ENCODE measurements at regions not wholly inside any gene's neighbourhood (a gene's known extent, or its start where the extent isn't known, plus 50 kb on each side); places are given as distances from the start of the nearest gene placed in this dataset.
"Not testable (repeated sequence)": the region's sequence is repeated elsewhere in the genome, so short reads cannot be mapped to it uniquely, and the experiment has no call there.

DNA sequence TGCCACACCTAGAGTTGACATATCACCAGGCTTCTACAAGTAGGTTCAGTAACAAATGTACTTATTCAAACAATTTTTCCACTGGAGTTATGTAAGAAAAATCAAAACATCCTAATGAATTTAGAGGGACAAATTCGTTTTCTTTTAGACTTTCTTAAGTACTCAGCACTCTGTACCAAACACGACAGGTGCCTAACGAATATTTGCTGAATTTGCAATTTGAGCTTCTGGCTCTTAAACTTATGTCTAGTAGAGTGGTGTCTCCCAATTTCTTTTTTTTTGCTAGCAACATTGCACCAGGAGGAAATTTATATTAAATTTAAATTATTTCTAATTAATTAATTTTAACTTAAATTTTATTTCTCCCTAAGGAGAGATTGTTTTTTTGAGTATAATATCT is 397.0 kb downstream of the CNTN3 start:
- no peak for DNase-seq
- in situ Hi-C loops (cut with MboI; ENCODE audit: low pct_unique_long_range_greater_than_20kb, low sequenced_read_pairs), result no loop called here

DNA sequence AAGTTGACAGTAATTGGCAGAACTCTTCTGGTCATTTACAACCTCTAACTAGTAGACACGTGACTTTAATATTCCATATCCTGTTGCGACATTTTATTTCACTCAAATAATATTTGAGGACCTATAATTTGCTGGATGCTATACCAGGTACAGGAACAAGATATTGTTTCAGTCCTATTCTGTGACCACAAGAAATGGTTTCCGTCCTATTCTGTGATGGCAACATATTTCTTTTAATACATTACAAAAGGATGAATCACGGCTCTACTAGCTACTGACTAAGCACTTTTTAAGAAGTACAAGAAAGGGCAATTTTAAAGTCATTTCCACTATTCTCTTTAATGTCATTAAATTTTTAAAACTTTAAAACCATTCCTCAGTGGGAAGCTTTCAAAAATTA is 400.2 kb downstream of the CNTN3 start:
- DNase-seq, result no peak
- in situ Hi-C loops (cut with MboI; ENCODE audit: low pct_unique_long_range_greater_than_20kb, low sequenced_read_pairs), result no loop called here

DNA sequence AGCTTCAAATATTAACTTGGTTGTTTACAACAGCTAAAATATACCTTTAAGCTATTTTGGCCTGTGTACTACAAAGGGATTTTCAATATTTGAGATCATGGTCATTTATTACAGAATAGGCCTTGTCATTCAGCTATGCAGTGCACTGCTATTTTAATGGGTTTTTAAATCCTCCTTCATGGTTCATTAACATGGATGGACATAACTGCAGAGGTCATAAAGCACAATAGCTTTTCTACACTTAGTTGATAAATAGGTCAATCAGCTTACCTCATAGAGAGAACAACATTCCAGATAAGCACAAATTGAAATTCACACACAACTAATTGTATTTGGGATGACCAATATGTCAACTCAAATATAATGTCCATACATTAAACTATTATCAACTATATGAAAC is 403.7 kb downstream of the CNTN3 start:
- no peak for DNase-seq
- in situ Hi-C loops (cut with MboI; ENCODE audit: low pct_unique_long_range_greater_than_20kb, low sequenced_read_pairs), result no loop called here

DNA sequence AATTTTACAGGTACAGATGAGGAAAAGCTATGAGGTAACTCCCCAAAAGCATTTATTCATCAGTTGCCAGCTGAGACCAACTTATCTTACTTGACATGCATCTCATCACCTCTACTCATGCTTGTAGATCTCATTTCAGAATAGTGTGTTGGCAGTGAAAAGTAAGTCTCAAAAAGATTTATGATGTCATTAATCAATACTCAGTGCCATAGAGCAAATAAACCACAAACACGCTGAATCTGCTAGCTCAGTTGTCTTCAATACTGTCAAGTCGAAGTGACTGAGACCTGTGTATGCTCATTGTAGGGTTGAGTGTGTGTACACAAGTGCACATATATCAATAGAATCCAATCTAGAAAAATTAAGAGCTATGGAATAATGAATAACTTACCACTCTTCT is 413.5 kb downstream of the CNTN3 start:
- no peak for DNase-seq
- in situ Hi-C loops (cut with MboI; ENCODE audit: low pct_unique_long_range_greater_than_20kb, low sequenced_read_pairs), result no loop called here

DNA sequence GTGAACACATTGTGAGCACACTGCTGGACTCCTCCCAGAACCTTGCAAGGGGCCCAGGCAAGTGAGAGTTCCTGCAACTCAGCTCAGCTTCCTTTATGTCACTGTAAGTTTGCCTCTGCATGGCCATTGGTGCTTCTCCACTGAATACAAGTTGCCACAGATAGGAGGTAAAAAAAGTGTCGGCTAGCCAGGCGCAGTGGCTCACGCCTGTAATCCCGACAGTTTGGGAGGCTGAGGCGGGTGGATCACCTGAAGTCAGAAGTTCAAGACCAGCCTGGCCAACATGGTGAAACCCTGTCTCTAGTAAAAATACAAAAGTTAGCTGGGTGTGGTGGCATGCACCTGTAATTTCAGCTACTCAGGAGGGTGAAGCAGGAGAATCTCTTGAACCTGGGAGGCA is 435.8 kb downstream of the CNTN3 start:
- in situ Hi-C loops (cut with MboI; ENCODE audit: low pct_unique_long_range_greater_than_20kb, low sequenced_read_pairs); DNase-seq: not testable (repeated sequence)

DNA sequence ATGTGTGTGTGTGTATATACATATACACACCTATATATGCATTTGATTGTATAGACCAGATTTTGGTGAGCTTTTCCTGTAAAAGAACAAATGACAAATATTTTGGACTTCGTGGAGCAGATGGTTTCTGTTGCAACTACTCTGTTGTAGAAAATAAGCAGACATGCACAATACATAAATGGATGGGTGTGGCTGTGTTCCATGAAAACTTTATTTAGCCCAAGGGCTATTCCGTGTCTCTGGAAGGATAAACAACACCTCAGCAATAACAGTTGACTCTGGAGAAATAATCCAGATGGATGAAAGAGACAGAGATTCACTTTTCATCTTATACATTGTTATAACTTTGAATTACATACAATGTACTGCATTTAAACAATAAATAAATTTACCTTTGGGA is 441.4 kb downstream of the CNTN3 start:
- in situ Hi-C loops (cut with MboI; ENCODE audit: low pct_unique_long_range_greater_than_20kb, low sequenced_read_pairs), result no loop called here
- DNase-seq, result no peak

DNA sequence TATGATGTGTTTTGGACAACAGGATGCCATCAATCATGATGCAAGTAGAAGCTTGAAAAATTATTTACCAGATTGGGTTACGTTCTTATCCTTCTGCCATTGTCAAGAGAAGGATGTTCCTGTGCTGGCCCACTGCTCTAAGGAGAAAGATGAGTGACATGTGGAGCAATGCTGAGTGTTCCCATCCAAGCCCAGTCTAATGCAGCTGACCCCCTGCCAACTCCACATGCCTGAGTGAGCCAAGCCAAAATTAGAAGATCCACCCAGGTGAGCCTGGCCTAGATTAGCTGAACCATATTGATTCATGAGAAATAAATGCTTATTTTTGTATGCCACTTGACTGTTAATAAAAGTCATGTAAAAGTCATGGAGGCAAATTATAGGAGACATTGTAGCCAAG is 446.5 kb downstream of the CNTN3 start:
- no peak for DNase-seq
- in situ Hi-C loops (cut with MboI; ENCODE audit: low pct_unique_long_range_greater_than_20kb, low sequenced_read_pairs), result no loop called here

DNA sequence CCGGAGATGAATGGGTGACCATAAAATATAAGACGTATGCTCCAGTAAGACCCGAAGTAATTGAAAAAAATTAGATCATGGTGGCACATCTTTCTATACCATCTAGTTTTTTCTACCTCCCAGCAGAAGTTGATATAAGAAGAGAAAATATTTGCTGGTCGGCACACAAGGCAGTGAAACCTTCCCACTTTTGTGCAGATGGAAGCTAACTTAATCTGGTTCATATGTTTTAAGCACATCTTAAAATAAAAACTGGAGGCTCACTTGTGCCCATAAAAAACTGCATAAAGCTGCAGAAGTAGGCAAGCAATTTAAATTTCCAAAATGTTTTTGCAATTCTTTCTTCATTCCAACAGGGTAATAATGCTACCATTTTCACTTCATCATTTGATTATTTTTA is 449.2 kb downstream of the CNTN3 start:
- in situ Hi-C loops (cut with MboI; ENCODE audit: low pct_unique_long_range_greater_than_20kb, low sequenced_read_pairs), result no loop called here
- no peak for DNase-seq

DNA sequence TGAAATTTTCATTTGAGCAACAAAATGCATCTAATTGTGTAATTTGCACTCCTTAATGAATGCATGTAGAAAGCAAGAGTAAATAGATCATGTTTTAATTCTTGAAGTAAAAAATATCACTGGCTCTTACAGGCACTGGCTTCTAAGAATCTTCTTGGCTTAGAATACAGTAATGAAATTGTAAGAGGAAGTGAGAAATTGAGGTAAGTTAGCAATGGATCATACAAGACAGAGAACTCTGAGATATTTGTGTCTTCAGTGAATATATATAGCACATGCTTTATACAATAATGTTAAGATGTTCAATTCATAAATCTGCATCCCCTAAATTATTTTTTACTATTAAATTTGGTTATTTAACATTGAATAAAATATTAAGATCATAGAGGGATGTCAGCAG is 465.0 kb downstream of the CNTN3 start:
- in situ Hi-C loops (cut with MboI; ENCODE audit: low pct_unique_long_range_greater_than_20kb, low sequenced_read_pairs), result no loop called here
- DNase-seq, result no peak

DNA sequence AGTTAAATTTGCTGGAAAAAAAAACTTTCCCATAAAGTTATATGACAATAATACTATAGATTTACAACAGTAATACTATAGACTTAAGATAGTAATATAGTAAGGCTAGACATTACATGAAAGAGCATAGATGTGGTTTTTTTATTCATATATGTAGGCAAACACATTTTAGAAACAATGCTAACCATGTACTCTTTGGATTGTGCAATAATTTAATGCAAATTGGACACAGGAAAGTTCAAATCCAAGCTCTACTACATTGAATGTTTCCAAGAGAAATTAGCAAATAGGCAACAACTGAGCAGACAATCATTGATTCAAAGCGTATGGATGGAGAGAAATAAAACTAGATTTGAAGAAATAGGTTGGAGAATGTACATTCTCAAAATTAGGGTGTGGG is 469.2 kb downstream of the CNTN3 start:
- in situ Hi-C loops (cut with MboI; ENCODE audit: low pct_unique_long_range_greater_than_20kb, low sequenced_read_pairs), result no loop called here
- no peak for DNase-seq

DNA sequence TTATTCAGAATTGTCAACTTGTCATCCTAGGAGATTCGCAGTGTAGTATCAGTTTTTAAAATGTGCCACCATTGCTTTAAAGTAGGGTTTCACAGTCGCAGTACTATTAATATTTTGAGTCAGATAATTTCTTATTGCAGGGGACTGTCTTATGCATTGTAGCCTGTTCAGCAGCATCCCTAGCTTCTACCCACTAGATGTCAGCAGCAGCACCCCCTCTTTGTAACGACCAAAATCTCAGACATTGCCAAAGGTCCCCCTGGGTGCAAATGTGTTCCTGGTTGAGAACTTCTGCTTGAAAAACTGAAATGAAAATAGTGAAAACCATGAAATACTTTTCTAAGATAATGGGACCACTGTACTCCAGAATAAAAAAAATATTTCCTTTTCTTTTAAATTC is 474.8 kb downstream of the CNTN3 start:
- no peak for DNase-seq
- in situ Hi-C loops (cut with MboI; ENCODE audit: low pct_unique_long_range_greater_than_20kb, low sequenced_read_pairs), result no loop called here

DNA sequence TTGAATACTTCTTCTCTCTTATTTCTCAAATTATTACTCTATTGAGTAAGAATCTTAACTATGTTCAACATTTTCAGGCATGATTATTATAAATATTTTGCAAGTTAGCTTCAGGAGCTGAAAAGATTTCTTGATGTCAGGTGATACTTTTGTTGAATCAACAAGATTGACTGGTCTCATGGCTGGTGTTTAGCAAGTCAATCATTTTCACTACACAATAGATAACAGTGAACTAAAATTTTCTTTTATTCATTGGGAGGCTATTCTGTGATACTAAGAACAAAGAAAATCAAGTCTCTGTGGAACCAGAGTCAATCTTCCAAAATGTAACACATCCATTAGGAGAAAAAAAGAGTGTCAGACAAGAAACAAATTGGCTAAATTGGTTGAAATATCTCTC is 476.7 kb downstream of the CNTN3 start:
- DNase-seq, result no peak
- in situ Hi-C loops (cut with MboI; ENCODE audit: low pct_unique_long_range_greater_than_20kb, low sequenced_read_pairs), result no loop called here

DNA sequence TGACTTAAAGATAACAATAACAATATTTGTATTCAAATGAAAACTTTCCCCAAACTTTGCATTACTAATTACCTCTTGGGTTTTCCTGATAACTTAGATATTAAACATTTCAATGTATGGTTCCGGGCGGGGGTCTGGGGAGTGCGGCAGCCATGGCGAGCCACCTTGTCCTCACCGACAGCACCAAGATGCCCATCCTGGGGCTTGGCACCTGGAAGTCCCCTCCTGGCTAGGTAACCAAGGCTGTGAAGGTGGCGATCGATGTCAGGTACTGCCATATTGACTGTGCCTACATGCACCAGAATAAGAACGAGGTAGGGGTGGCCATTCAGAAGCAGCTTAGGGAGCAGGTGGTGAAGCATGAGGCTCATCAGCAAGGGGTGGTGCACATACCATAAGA is 478.7 kb downstream of the CNTN3 start:
- in situ Hi-C loops (cut with MboI; ENCODE audit: low pct_unique_long_range_greater_than_20kb, low sequenced_read_pairs), result no loop called here
- no peak for DNase-seq

DNA sequence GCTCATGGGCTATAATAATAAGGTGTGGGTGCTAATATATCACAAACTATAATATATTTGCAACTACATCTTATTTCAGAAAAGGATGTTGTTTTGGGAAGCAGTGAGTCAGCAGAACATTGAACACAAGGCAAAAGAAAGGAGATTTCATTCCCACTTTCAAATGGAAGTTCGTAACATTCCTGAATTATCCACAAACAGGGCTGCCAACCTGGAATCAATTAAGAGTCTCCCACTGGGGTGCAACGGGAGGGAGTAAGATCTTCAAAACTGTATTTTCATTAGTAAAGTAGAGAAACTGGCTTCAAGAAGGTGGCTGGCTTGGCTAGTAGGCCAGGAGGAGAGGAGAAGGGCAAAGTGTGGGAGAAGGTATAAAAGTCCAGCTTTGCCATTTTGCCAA is 479.6 kb downstream of the CNTN3 start:
- no peak for DNase-seq
- in situ Hi-C loops (cut with MboI; ENCODE audit: low pct_unique_long_range_greater_than_20kb, low sequenced_read_pairs), result no loop called here

DNA sequence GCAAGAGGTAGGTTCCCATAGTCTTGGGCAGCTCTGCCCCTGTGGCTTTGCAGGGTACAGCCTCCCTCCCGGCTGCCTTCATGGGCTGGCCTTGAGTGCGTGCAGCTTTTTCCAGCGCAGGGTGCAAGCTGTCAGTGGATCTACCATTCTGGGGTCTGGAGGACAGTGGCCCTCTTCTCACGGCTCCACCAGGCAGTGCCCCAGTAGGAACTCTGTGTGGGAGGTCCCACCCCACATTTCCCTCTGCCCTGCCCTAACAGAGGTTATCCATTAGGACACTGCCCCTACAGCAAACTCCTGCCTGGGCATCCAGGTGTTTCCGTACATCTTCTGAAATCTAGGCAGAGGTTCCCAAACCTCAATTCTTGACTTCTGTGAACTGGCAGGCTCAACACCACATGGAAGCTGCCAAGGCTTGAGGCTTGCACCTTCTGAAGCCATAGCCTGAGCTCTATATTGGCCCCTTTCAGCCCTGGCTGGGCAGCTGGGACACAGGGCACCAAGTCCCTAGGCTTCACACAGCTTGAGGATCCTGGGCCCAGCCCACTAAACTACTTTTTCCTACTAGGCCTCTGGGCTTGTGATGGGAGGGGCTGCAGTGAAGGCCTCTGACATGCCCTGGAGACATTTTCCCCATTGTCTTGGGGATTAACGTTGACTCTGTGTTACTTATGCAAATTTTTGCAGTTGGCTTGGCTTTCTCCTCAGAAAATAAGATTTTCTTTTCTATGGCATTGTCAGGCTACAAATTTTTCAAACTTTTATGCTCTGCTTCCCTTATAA is 482.7 kb downstream of the CNTN3 start:
- in situ Hi-C loops (cut with MboI; ENCODE audit: low pct_unique_long_range_greater_than_20kb, low sequenced_read_pairs); DNase-seq: not testable (repeated sequence)

DNA sequence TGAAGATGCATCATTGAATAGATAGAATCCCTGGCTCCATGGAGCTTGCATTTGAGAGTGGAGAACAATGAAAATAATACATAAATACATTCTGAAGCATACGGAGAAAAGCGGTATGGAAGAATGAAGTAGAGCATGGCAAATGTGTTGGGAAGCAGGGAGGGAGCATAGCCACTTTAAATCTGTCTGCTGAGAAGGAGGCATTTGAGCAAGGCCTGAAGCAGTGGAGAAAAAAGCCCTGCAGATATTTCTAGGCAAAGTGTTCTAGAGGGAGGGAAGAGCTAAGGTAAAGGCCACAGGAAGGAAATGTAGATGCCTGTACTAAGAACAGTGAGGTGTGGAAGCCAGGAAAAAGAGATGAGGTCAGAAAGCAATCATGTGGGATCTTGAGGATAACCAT is 484.8 kb downstream of the CNTN3 start:
- DNase-seq, result no peak
- in situ Hi-C loops (cut with MboI; ENCODE audit: low pct_unique_long_range_greater_than_20kb, low sequenced_read_pairs), result no loop called here

DNA sequence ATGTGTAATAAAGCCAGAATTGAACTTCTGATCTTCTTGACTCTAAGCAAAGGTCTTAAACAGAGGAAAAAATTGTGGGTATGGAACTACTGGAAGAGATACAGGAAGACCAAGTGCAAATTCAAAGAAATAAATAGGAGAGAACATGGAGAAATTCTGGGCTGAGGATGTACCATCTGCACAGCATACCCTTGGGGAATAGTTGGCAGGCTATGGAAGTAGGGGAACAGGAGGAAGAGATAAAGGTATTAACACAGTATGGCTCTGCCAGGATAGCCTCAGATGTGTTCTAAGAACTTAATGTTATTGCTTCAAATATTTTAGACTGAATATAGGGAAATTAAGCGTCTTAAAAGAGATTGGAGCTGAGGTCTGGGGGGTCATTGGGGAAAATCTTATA is 485.4 kb downstream of the CNTN3 start:
- no peak for DNase-seq
- in situ Hi-C loops (cut with MboI; ENCODE audit: low pct_unique_long_range_greater_than_20kb, low sequenced_read_pairs), result no loop called here

DNA sequence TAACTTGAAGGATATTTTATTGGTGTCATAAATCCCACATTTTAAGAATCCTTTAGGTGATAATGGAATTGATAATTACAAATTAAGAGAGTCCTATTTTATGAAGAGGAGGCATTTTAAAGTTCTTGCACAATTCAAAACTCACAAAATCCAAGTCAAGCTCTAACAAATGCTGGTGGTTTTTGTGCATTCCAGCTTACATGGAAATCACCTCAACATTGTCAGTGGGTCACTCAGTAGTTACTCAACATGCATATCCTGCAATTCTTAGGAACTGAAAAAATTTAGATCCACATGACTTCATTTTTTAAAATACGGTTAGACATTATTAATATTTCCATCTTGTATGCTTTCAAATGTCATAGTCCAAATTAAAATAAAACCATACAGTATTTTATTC is 487.2 kb downstream of the CNTN3 start:
- in situ Hi-C loops (cut with MboI; ENCODE audit: low pct_unique_long_range_greater_than_20kb, low sequenced_read_pairs), result no loop called here
- no peak for DNase-seq

DNA sequence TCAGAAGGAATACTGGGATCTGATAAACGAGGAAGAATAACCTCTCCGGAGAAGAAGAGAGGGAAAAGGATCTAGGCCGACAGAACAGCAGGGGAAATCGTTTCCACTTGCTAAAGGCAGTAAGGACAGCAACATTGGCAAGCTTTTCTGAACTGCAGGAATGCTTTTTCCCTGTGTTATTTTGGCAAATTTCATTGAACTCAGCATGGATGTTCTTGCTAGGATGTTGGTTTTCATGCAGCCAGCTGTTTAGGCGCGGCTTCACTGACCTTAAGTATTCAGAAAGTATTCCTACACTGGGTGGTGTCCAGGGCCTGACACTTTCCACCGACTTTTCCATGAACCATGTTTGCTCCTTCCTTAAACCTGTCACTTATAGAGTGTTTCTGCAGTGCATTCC is 489.7 kb downstream of the CNTN3 start:
- in situ Hi-C loops (cut with MboI; ENCODE audit: low pct_unique_long_range_greater_than_20kb, low sequenced_read_pairs), result no loop called here

DNA sequence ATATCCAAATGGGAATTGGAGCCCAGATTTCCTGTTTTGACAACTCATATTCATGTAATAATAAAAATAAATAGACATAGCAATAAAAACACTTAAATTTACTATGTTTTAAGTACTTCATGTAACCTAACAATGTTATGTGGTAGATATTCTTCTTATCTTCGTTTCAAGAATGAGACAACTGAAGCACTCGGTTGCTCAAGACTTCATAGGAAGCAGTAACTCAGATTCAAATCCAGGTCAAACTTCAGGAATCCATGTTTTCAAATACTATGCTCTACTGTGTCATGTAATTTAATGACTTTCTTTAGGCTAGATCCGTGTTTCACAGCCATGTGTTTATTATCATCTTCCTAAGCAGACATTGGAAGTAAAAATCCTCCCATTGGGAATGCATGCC is 492.2 kb downstream of the CNTN3 start:
- in situ Hi-C loops (cut with MboI; ENCODE audit: low pct_unique_long_range_greater_than_20kb, low sequenced_read_pairs), result no loop called here
- no peak for DNase-seq

More for the DNA sequence above, 489.7 kb downstream of the CNTN3 start:
- DNase-seq, result no peak

DNA sequence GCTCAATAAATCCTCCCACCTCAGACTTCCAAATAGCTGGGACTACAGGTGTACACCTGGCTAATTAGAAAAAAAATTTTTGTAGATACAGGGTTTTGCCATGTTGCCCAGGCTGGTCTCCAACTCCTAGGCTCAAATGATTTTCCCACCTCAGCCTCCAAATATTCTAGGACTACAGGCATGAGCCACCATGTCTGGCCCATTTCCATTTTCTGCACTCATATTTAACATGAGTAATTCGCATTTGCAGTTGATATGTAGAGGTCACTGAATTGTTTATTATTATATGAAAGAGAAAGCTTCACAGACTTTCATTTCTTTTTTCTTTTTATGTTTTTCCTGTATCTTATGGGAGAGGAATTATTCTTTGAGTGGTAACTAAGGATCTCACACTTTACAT is 492.7 kb downstream of the CNTN3 start:
- no peak for DNase-seq
- in situ Hi-C loops (cut with MboI; ENCODE audit: low pct_unique_long_range_greater_than_20kb, low sequenced_read_pairs), result no loop called here

DNA sequence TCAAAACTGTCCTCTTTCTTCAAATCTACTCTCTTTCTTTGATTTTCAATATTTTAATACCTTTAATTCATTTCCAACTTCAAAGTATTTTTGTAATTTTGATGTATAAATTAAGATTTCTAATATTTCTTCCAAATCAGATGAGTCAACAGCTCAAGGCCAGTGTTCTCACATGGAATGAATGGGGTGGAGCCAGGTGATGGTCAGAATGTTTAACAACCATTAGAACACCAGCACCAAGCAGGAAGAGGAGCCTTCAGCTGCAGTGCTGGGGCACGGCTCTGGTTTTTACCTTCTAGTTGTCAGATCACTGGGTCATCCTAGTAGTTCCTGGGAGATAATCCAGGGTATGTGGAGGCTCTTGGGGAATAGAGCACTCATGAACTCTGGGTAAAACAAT is 494.5 kb upstream of the PDZRN3 start:
- no peak for DNase-seq
- in situ Hi-C loops (cut with MboI; ENCODE audit: low pct_unique_long_range_greater_than_20kb, low sequenced_read_pairs), result no loop called here
